ENCODE measurements at regions not wholly inside any gene's neighbourhood (a gene's known extent, or its start where the extent isn't known, plus 50 kb on each side); places are given as distances from the start of the nearest gene placed in this dataset.

- TF ChIP-seq CTCF (IDR thresholded peaks at IDR 0.05) (no peak), POLR2A (IDR thresholded peaks at IDR 0.05) (no peak)
These were observed 644.2 kb downstream of the MCTP2 start for GRCh38 chr15:94875550-94875949.
